Psoas muscle (tissue), 7 donors: ENCODE measurements at regions not wholly inside any gene's neighbourhood (a gene's known extent, or its start where the extent isn't known, plus 50 kb on each side); places are given as distances from the start of the nearest gene placed in this dataset.

Experiments used
- ATAC-seq, 4 donors: fragments of 200-7000 bp; cut with Tn5 transposase; one replicate each; pipeline ENCODE4 v1.9.1; 2020; ENCODE audit warnings: moderate library complexity in 3 of 4, mild to moderate bottlenecking in 2 of 4
- DNase-seq, 2 donors: peaks; one replicate each; pipeline ENCODE4 v3.0.0-alpha.2; 2020
- H3K27ac ChIP-seq: fragments of 200-600 bp; one replicate; pipeline ENCODE4 v1.8.0; 2022
- H3K27me3 ChIP-seq, 3 donors: fragments of 200-600 bp in 1 of 3; one replicate each; pipeline versions ENCODE4 v1.6.1 to v1.8.0; 2013 to 2022; ENCODE audit warnings: low read length in 2 of 3, mild to moderate bottlenecking in 2 of 3, moderate library complexity in 1 of 3; ENCODE audit not compliant: insufficient read depth in 3 of 3
- H3K36me3 ChIP-seq, 2 donors: fragments of 200-600 bp in 1 of 2; one replicate each; pipeline versions ENCODE4 v1.6.1 to v1.8.0; 2013 to 2022; ENCODE audit warnings: low read depth in 1 of 2, mild to moderate bottlenecking in 1 of 2, moderate library complexity in 1 of 2; ENCODE audit not compliant: insufficient read depth in 1 of 2
- H3K4me1 ChIP-seq: fragments of 200-600 bp; one replicate; pipeline ENCODE4 v1.8.0; 2022
- H3K4me3 ChIP-seq: fragments of 200-600 bp; one replicate; pipeline ENCODE4 v1.8.0; 2022; ENCODE audit warnings: mild to moderate bottlenecking
- H3K9me3 ChIP-seq: fragments of 200-600 bp; one replicate; pipeline ENCODE4 v1.8.0; 2022
- CTCF ChIP-seq: fragments of 200-600 bp; IDR thresholded peaks from one replicate; pipeline ENCODE4 v1.8.0; 2022; ENCODE audit warnings: antibody characterized with exemption
- WGBS, 3 donors: extraction: QIAGEN DNeasy Blood & Tissue Kit; methylation state at CpG; one replicate each; pipeline versions ENCODE4 v1.1.6 to v1.1.7; 2013; 5-methylcytosine and 5-hydroxymethylcytosine counted together
- intact Hi-C, 2 donors: fragments of 100-400 bp; cut with DNase I; formaldehyde crosslinking; loops; one replicate each; pipeline versions ENCODE4 v1.11.0 to v1.14.2; 2022
- donor health status: healthy with polysubstance abuse.
- donor health status: DM: no; HTN: no; CAD: no; lungs with moderate emphysema.
- donor health status: Bipolar disorder and iron deficiency.
- donor health status: healthy.
- donor health status: DM: yes; HTN: yes; CAD: no.
- donor health status: DM: no; HTN: no; CAD: no.
- donor health status: DM: yes; HTN: yes; CAD: no.

GRCh38 chr6:157760137-157760536 lies 62.9 kb upstream of the SNX9 start:
- H3K27ac ChIP-seq: no peak overlapping the region

GRCh38 chr6:157760589-157761330 lies 62.3 kb upstream of the SNX9 start:
- intact Hi-C loops: no loop called here
- TF ChIP-seq CTCF: no peak
- DNase-seq: no peak
- no peak overlapping the region for H3K27ac ChIP-seq
- H3K9me3 ChIP-seq: no peaks in the 10 kb centered on the region
- WGBS, 3 donors: 78 to 85% (median 80%) methylated on average over 7 of the region's 7 CpGs
- ATAC-seq: no peak
- H3K4me3 ChIP-seq: no peak overlapping the region
- H3K27me3 ChIP-seq: no peaks in the 10 kb centered on the region
- H3K36me3 ChIP-seq: no peaks in the 10 kb centered on the region
- H3K4me1 ChIP-seq: peaks cover 29% of the 10 kb centered on the region

More at GRCh38 chr6:157760137-157760536, 62.9 kb upstream of the SNX9 start:
- TF ChIP-seq CTCF: no peak
- H3K36me3 ChIP-seq: no peaks in the 10 kb centered on the region
- ATAC-seq (no peak), DNase-seq (no peak)
- WGBS, 3 donors: 94 to 97% (median 94%) methylated on average over 6 of the region's 6 CpGs
- intact Hi-C loops: no loop called here
- H3K27me3 ChIP-seq: no peaks in the 10 kb centered on the region
- H3K9me3 ChIP-seq: no peaks in the 10 kb centered on the region
- H3K4me3 ChIP-seq: no peak overlapping the region
- peaks cover 29% of the 10 kb centered on the region for H3K4me1 ChIP-seq

- H3K9me3 ChIP-seq: no peaks in the 10 kb centered on the region
- peaks cover 29% of the 10 kb centered on the region for H3K4me1 ChIP-seq
- no peak overlapping the region for H3K27ac ChIP-seq
- TF ChIP-seq CTCF: no peak
- DNase-seq (no peak), ATAC-seq (no peak)
- no peaks in the 10 kb centered on the region for H3K27me3 ChIP-seq
- 78 to 83% (median 80%) methylated on average over 12 of the region's 12 CpGs for WGBS, 3 donors
- intact Hi-C loops: no loop called here
- no peaks in the 10 kb centered on the region for H3K36me3 ChIP-seq
- no peak overlapping the region for H3K4me3 ChIP-seq
Measured at GRCh38 chr6:157761331-157761921, 61.6 kb upstream of the SNX9 start.

- ATAC-seq (no peak), DNase-seq (no peak)
- intact Hi-C loops: no loop called here
- Histone ChIP-seq H3K27ac (no peak overlapping the region), H3K4me3 (no peak overlapping the region), H3K9me3 (no peaks in the 10 kb centered on the region), H3K27me3 (no peaks in the 10 kb centered on the region), H3K4me1 (peaks cover 24% of the 10 kb centered on the region), H3K36me3 (no peaks in the 10 kb centered on the region)
- 76 to 84% (median 77%) methylated on average over 13 of the region's 13 CpGs for WGBS, 3 donors
- no peak for TF ChIP-seq CTCF
Measured at GRCh38 chr6:157761926-157762325, 61.1 kb upstream of the SNX9 start.
